Activated T-cell treated with anti-CD3 and anti-CD28 coated beads, Interleukin-2, amount 50 U/mL, for 72 hours (primary cell): ENCODE measurements at regions not wholly inside any gene's neighbourhood (a gene's known extent, or its start where the extent isn't known, plus 50 kb on each side); places are given as distances from the start of the nearest gene placed in this dataset.

Experiments used
- ATAC-seq, 2 donors: fragments of 150-1000 bp; cut with Tn5 transposase; replicated peaks in 1 of 2; 2 replicates each; pipeline ENCODE4 v1.10.0; 2021; ENCODE audit warnings: moderate library complexity in 2 of 2, mild to moderate bottlenecking in 1 of 2
- DNase-seq, 2 donors: peaks; one replicate each; pipeline ENCODE4 v3.0.0; 2021 to 2022; ENCODE audit warnings: mixed read lengths in 1 of 2
- H3K27ac Mint-ChIP-seq: one replicate; pipeline ENCODE4 v1.8.0; 2022; ENCODE audit warnings: mild to moderate bottlenecking, moderate library complexity, mixed read lengths
- H3K27me3 Mint-ChIP-seq: one replicate; pipeline ENCODE4 v1.8.0; 2022; ENCODE audit warnings: low read depth, mixed read lengths
- H3K36me3 Mint-ChIP-seq, 2 donors: one replicate each; pipeline ENCODE4 v1.8.0; 2022; ENCODE audit warnings: mixed read lengths in 2 of 2, mild to moderate bottlenecking in 1 of 2; ENCODE audit not compliant: insufficient read depth in 2 of 2
- H3K4me1 Mint-ChIP-seq: one replicate; pipeline ENCODE4 v1.8.0; 2022; ENCODE audit warnings: low read depth, mixed read lengths
- H3K4me3 Mint-ChIP-seq, 2 donors: one replicate each; pipeline ENCODE4 v1.8.0; 2022; ENCODE audit warnings: mild to moderate bottlenecking in 2 of 2, mixed read lengths in 2 of 2, moderate library complexity in 2 of 2
- H3K9me3 Mint-ChIP-seq, 2 donors: one replicate each; pipeline ENCODE4 v1.8.0; 2022; ENCODE audit warnings: mixed read lengths in 2 of 2

GRCh38 chr12:93158065-93158843 is 219.5 kb upstream of the NUDT4 start:
- no peak overlapping the region for H3K4me3 Mint-ChIP-seq
- H3K9me3 Mint-ChIP-seq, result peaks cover 5 to 10% of the 10 kb centered on the region in 2 donors
- ATAC-seq (no peak), DNase-seq (no peak)
- no peaks in the 10 kb centered on the region for H3K27me3 Mint-ChIP-seq
- H3K4me1 Mint-ChIP-seq, result no peaks in the 10 kb centered on the region
- H3K36me3 Mint-ChIP-seq, result peaks cover 2 to 6% of the 10 kb centered on the region in 2 donors
- H3K27ac Mint-ChIP-seq, result no peak overlapping the region

- H3K27ac Mint-ChIP-seq, result no peak overlapping the region
- peaks cover 24% of the 10 kb centered on the region for H3K4me1 Mint-ChIP-seq
- H3K4me3 Mint-ChIP-seq, result no peak overlapping the region
- ATAC-seq (no peak), DNase-seq (no peak)
- H3K9me3 Mint-ChIP-seq, result peaks cover 2 to 3% of the 10 kb centered on the region in 2 donors
- no peaks in the 10 kb centered on the region for H3K36me3 Mint-ChIP-seq
- H3K27me3 Mint-ChIP-seq, result peaks cover 13% of the 10 kb centered on the region
These were observed 214.3 kb upstream of the NUDT4 start for GRCh38 chr12:93163260-93164036.

GRCh38 chr12:93164103-93164880 is 213.4 kb upstream of the NUDT4 start:
- Mint-ChIP-seq H3K4me1 (peaks cover 24% of the 10 kb centered on the region), H3K36me3 (no peaks in the 10 kb centered on the region), H3K27me3 (peaks cover 13% of the 10 kb centered on the region), H3K4me3 (no peak overlapping the region), H3K9me3 (no peaks in the 10 kb centered on the region), H3K27ac (no peak overlapping the region)
- ATAC-seq (no peak), DNase-seq (no peak)

GRCh38 chr12:93165384-93165932 is 212.3 kb upstream of the NUDT4 start:
- Mint-ChIP-seq H3K4me3 (no peak overlapping the region), H3K36me3 (no peaks in the 10 kb centered on the region), H3K27me3 (peaks cover 13% of the 10 kb centered on the region), H3K9me3 (no peaks in the 10 kb centered on the region), H3K27ac (no peak overlapping the region), H3K4me1 (peaks cover 24% of the 10 kb centered on the region)
- no peak for DNase-seq
- ATAC-seq, result no peak

- peaks cover 24% of the 10 kb centered on the region for H3K4me1 Mint-ChIP-seq
- peaks cover 13% of the 10 kb centered on the region for H3K27me3 Mint-ChIP-seq
- DNase-seq (no peak), ATAC-seq (no peak)
- peak overlapping the region in 1 of 2 donors; percentile 25 for H3K4me3 Mint-ChIP-seq
- H3K36me3 Mint-ChIP-seq, result no peaks in the 10 kb centered on the region
- H3K9me3 Mint-ChIP-seq, result no peaks in the 10 kb centered on the region
- no peak overlapping the region for H3K27ac Mint-ChIP-seq
These were observed 211.0 kb upstream of the NUDT4 start for GRCh38 chr12:93166541-93167307.

- no peaks in the 10 kb centered on the region for H3K9me3 Mint-ChIP-seq
- no peak overlapping the region for H3K27ac Mint-ChIP-seq
- H3K27me3 Mint-ChIP-seq, result peaks cover 13% of the 10 kb centered on the region
- DNase-seq (no peak), ATAC-seq (peak in 1 of 2 donors; percentile 18)
- H3K4me3 Mint-ChIP-seq, result peak overlapping the region in 1 of 2 donors; percentile 83
- peaks cover 24% of the 10 kb centered on the region for H3K4me1 Mint-ChIP-seq
- H3K36me3 Mint-ChIP-seq, result no peaks in the 10 kb centered on the region
These were observed 210.4 kb upstream of the NUDT4 start for GRCh38 chr12:93167331-93167730.

- DNase-seq, result peak; percentile 33 to 34
- H3K36me3 Mint-ChIP-seq, result no peaks in the 10 kb centered on the region
These were observed 209.8 kb upstream of the NUDT4 start for GRCh38 chr12:93167841-93168492.

GRCh38 chr12:93168751-93169150 is 209.0 kb upstream of the NUDT4 start:
- no peaks in the 10 kb centered on the region for H3K9me3 Mint-ChIP-seq
- peaks cover 24% of the 10 kb centered on the region for H3K4me1 Mint-ChIP-seq
- H3K27me3 Mint-ChIP-seq, result peaks cover 13% of the 10 kb centered on the region
- no peak overlapping the region for H3K27ac Mint-ChIP-seq
- no peak for ATAC-seq
- no peak for DNase-seq
- H3K4me3 Mint-ChIP-seq, result no peak overlapping the region
- H3K36me3 Mint-ChIP-seq, result no peaks in the 10 kb centered on the region

More at GRCh38 chr12:93167841-93168492, 209.8 kb upstream of the NUDT4 start:
- peak; percentile 89 to 91 for ATAC-seq
- H3K4me3 Mint-ChIP-seq, result peak overlapping the region; percentile 64 to 83
- H3K4me1 Mint-ChIP-seq, result peaks cover 24% of the 10 kb centered on the region
- peak overlapping the region; percentile 26 for H3K27ac Mint-ChIP-seq
- peaks cover 13% of the 10 kb centered on the region for H3K27me3 Mint-ChIP-seq
- no peaks in the 10 kb centered on the region for H3K9me3 Mint-ChIP-seq

GRCh38 chr12:93169536-93169935 is 208.2 kb upstream of the NUDT4 start:
- Mint-ChIP-seq H3K27me3 (peaks cover 13% of the 10 kb centered on the region), H3K9me3 (no peaks in the 10 kb centered on the region), H3K36me3 (no peaks in the 10 kb centered on the region), H3K4me3 (no peak overlapping the region), H3K4me1 (peaks cover 24% of the 10 kb centered on the region), H3K27ac (no peak overlapping the region)
- ATAC-seq (no peak), DNase-seq (no peak)

- Mint-ChIP-seq H3K27ac (no peak overlapping the region), H3K9me3 (no peaks in the 10 kb centered on the region), H3K27me3 (peaks cover 12% of the 10 kb centered on the region), H3K36me3 (no peaks in the 10 kb centered on the region), H3K4me3 (no peak overlapping the region), H3K4me1 (peaks cover 24% of the 10 kb centered on the region)
- ATAC-seq (no peak), DNase-seq (no peak)
These were observed 206.8 kb upstream of the NUDT4 start for GRCh38 chr12:93170928-93171327.

- no peaks in the 10 kb centered on the region for H3K27me3 Mint-ChIP-seq
- no peaks in the 10 kb centered on the region for H3K36me3 Mint-ChIP-seq
- H3K4me3 Mint-ChIP-seq, result no peak overlapping the region
- H3K4me1 Mint-ChIP-seq, result no peaks in the 10 kb centered on the region
- no peak overlapping the region for H3K27ac Mint-ChIP-seq
- DNase-seq (no peak), ATAC-seq (no peak)
- no peaks in the 10 kb centered on the region for H3K9me3 Mint-ChIP-seq
These were observed 204.4 kb upstream of the NUDT4 start for GRCh38 chr12:93173178-93173957.
